ENCODE measurements at regions not wholly inside any gene's neighbourhood (a gene's known extent, or its start where the extent isn't known, plus 50 kb on each side); places are given as distances from the start of the nearest gene placed in this dataset.

DNA sequence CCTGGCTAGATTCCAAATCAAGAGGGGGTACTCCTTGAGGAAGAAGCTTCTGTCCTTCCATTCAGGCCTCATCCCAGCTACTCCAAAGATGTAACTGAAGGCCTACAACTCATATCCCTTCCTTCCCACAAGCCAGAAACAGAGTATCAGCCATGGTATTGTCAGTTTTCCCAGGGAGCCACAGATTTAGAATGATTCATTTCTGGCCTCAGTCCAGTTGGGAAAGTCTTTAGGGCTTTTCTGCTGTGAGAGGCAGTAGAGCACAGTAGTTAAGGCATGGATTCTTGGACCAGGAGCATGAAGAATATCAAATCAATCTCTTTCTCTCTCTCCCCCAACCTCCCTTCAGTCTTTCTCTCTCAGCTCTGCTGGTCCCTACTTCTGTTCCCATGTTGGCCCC is 505.0 kb downstream of the BCOR start:
- no peak for DNase-seq (ENCODE audit: low read depth, low spot score)

DNA sequence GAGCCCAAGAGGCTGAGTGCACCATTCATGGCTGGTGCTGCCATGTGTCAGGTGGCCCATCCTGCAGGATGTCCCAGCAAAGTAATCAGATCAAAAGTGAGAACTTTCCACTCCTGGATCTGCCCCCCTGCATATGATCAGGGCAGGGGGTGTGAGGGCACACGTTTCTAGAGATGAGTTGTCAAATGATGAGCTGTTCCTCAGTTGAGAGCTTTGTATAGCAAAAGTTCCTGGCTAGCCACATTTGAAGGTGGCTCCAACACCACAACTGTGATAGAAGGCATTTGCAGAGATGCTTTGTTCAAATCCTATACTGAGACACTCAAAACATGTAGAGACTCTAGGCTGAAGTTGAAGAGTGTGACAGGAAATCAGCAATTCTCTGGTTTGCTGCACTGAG is 501.8 kb downstream of the BCOR start:
- DNase-seq (ENCODE audit: low read depth, low spot score): no peak

DNA sequence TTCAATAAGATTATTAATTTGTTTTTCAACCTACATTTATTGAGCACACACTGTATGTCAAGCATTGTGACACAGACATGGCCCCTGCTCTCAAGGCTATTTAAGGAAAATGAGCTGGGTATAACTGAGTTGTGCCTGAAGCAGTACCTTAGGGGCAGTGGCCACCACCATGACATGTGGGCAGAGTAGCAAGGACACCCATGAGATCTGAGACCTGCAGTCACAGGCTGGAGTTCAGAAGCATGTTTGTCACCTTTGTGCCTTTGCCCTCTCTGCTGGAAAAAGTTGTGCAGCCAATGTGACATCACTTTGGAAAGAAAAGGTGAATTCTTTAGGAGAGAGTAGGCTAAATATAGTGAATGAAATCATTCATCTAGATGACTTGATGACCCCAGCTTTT is 501.3 kb downstream of the BCOR start:
- DNase-seq (ENCODE audit: low read depth, low spot score): no peak

DNA sequence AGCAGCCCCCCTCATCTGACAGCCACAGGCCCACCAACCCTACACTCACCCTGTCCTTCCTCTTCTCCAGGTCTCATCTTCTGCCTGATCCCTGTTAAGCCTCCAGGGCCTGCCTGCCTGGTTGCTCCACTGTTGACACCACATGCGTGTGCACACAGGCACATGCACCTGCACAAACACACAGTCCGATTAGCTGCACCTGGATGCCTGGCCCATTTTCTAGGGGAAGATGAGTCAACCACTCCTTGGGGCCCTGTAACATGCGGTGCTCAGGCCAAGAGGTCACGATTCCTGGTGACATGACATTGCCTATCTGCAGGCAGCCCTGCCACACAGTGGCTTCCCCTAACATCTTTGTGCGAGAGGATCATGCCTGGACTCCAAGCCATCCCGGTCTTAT is 498.4 kb downstream of the BCOR start:
- no peak for DNase-seq (ENCODE audit: low read depth, low spot score)

DNA sequence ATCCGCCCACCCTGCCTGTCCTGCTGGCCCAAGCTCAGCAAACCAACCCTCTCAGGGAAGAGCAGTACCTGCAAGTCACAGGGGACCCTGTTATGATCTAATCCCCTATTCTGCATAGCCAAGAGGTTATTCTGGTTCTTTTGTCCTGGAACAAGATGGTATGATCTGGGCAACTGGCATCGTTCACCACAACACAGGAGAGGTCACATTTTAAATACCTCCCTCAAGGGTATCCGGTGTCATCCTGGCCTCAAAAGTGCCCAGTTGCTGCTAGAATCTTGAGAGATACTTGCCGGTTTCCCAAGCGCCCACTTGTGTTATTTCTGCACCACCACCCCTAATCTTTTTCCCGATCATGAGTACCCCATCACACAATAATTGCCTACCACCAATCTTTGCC is 497.5 kb downstream of the BCOR start:
- DNase-seq (ENCODE audit: low read depth, low spot score): no peak

DNA sequence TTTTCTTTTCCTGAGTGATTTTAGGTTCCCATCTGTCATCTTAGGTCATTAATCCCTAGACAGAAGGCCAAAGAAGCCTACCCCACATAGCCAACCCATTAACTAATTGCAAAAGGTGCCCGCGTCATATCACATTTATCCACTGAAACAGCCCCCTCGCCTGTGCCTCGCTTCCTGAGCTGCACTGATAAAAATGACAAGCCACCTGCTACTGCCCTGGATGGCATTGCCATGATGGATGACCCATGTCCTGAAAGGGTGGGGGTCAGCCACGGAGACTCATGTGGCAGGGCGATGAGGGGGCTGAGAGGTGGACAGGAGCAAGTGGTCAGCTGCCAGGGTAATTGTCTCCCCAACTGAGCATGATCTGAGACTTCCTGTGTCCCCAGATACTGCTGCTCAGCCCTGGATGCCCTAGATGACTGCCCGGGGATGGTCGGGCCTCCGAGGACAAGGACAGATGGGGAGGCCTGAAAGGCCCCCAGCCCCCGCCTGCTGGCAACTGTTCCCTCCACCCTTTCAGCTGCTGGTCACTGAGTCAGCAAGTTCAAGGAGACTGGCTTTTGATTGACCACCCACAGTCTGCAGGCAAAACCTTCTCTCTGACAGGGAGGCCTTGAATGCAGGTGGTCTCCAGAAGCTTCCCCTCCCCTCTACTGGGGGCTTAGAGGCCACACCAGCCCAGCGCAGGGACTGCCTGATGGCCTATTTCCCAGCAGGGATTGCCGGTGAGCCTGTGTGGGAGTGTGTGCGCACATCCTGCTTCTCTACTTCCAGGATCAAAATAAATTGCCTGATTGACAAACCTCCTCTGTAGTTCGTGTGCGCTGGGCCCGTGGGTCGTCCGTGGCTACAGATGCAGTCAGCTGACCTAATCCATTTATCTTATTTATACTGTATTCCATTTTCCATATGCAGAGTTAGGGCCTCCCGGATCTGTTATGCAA is 496.3 kb downstream of the BCOR start:
- no peak for DNase-seq (ENCODE audit: low read depth, low spot score)

DNA sequence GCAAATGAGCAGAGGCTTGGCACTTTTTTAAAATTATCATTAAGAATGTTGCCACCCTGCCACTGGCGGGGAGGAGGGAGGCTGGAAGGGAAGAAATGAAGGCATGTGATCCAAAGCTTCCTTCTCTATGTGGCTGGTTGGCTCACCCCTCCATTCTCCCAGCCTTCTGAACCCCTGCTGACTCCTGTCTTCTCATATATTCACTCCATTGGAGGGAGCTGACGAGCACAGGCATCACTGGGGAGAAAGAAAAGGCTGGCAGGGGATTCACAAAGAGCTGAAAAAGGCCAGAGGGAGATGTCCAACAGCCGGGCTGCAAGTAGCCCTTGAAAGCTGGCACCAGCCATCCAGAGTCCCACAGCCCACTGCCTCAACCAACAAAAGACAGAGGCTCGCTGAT is 495.6 kb downstream of the BCOR start:
- no peak for DNase-seq (ENCODE audit: low read depth, low spot score)

DNA sequence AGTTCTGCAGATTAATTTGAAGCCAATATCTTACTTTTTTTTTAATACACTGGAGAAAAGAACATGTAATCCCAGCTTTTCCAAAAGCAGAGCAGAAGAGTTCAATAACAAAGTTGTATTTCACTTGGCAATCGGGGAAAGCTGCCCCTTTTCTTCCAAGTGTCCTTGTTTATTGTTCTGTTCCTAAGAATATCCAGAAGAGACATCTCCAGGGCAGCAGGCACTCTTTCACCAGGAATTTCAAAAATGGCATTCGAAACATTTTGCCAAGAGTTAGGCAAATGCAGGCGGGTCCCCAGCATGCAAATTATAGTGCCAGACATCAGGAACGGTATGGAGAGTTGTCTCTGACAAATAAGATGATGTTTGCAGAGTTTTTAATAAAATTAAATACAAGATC is 494.5 kb downstream of the BCOR start:
- no peak for DNase-seq (ENCODE audit: low read depth, low spot score)

DNA sequence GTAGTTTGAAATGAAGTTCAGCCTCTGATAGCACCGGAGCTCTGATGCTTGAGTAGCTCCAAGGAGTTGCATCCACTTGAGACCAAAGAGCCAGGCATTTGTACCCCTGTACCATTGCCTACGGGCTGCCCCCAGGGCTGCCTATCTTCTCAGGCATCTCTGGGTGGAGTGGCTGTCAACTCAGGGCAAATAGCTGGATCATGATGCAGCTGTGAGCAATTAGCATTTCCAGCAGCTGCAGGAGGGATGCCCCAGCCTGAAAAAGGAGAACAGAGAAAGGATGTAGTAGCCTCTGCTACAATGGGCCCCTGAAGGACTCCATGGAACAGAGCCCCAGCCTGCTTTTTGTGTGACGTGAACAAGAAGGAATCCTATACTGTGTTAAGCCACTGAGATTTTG is 492.6 kb downstream of the BCOR start:
- peak; percentile 87 for DNase-seq (ENCODE audit: low read depth, low spot score)

DNA sequence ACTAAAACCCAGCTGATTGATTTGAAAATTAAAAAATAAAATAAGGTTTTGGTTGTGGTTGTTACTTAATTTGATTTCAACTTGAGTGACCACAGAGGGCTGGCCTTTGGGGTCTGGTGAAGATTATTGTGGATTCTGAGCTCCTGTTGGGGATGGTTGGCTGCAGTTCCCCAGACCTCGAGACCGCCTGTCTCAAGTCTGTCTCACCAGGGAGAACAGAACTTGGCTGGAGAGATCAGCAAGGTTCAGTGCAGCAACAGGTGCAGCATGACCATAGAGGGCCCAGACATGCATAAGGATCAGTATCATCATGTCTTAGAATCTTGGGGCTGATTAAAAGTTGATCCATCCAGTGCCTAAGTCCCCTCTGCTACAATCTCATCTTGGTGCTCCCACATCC is 491.9 kb downstream of the BCOR start:
- DNase-seq (ENCODE audit: low read depth, low spot score): no peak

DNA sequence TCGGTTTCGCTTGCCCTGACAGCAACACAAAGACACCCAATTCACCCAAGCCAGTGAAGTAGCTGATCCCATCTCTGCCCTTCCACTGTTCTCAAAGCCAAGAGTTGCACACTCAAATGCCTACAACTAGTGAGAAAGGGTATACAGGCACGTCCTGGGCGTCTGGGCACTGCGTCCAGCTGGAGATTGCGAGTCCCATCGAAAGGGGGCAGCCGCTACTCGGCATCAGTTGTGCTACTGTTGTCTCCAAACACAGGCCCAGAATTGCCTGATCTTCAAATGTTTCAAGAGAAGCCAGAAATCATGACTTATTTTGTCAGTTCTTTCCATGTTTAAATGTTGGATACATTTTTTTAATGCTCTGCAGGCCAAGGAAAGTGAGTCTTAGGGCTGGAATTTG is 487.8 kb downstream of the BCOR start:
- no peak for DNase-seq (ENCODE audit: low read depth, low spot score)

DNA sequence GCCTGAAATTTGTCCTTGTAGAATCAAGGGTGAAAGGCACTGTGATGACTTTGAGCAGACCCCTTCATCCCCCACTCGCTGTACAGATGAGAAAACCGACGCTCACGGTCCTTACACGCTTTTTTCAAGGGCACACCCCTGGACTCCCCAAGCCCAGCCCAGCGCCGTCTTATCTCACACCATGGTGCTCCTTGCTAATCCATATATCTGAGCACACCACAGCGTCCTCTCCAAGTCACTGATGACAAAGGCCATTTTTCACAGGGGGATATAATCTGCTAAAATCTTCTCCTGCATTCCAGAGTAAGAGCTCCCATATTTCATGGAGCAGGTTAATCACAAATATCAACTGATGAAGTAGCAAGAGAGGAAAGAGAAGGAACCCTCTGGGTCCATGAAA is 486.3 kb downstream of the BCOR start:
- DNase-seq (ENCODE audit: low read depth, low spot score): no peak

DNA sequence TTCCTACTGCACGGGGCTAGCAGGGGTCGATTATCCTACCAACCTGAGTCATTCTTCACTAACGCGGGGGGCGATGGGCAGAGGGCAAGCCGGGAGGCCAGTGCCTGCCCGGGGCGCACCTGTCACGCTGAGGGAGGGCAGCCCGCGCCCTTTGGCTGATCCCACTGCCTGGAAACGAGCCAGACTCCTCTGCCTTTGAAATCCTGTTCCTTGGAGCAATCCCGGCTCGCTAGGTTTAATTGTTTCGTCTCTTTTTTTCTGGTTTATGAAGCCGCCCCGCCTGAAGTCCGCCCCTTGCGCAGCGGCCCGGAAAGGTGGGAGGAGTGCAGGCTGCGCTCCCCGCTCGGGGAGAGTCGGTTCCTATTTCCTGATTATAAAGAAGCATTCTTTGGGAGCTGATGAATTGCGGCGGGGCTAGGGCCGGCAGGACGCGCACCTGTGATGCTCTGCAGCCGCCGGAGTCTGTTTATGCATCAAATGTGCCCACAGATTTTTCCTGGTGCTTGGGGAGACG is 484.2 kb downstream of the BCOR start:
- peak; percentile 84 for DNase-seq (ENCODE audit: low read depth, low spot score)

DNA sequence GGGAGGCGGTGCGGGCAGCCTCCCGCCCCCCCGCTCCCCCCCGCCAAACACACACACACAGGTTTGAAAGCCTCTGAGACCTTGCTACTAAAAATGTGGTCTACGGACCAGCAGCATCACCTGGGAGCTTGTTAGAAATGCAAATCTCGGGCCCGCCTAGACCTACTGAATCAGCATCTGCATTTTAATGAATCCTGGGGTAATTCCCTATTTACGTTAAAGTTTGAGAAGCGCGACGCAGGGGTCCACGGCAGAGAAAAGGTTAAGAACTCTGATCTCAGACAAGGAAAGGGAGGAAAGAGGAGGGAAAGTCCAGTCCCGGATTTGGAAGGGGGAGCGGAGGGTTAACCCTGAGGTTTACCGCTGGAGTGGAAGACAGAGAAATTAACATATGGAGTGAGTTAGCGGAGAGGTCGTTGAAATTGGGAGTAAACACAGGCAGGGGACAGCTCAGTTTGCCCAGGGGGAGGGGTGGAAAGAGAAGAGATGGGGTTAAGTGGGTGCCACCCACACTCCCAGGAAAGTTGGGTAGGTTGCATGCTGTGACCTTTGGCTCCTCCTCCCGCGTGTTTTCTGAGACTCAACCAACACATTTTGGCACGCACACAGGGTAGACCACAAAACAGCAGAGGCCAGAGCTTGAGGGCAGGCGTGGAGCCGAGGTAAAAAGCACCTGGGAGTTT is 483.6 kb downstream of the BCOR start:
- peak; percentile 65 for DNase-seq (ENCODE audit: low read depth, low spot score)

DNA sequence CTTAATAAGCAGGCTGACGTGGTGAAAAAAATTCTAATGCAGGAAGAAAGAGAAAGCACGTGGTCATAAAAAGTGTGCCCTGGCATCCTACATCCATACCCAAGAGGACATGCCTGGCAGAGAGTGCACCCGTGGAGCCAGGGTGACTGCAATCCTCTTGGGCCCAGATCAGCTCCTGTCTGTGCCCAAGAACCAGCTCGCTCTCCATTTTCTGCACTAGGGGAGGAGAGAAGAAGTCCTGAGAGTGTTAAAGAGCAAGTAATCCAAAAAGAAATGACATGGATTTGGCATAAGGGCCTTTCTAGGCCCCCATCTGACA is 483.1 kb downstream of the BCOR start:
- DNase-seq (ENCODE audit: low read depth, low spot score): no peak

DNA sequence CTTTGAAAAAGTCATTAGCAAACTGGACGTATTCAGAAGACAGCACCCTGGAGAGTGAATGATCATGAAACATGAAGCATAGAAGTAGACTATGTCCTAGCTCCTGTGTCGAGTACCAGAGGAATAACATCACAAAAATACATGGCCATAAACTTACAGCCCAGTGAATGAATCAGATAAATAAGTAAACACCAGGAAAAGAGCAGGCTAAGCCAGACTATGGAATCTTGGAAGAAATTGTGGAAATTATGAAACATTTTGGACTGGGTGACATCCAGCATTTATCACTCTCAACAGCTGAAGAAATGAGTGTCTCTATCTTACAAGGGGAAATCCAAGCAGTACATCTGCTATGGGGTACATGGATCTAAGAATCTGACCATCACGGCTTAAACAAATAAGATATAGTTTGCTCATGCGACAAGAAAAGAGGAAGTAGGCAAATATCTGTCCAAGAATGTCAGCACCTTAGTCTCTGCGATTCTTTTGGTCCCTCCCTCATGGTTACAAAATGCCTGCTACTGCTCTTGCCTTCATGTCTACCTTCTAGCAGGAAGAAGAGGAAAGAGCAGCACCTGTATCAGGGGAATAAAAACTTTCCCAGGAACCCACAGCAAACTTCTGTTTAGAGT is 481.5 kb downstream of the BCOR start:
- no peak for DNase-seq (ENCODE audit: low read depth, low spot score)

DNA sequence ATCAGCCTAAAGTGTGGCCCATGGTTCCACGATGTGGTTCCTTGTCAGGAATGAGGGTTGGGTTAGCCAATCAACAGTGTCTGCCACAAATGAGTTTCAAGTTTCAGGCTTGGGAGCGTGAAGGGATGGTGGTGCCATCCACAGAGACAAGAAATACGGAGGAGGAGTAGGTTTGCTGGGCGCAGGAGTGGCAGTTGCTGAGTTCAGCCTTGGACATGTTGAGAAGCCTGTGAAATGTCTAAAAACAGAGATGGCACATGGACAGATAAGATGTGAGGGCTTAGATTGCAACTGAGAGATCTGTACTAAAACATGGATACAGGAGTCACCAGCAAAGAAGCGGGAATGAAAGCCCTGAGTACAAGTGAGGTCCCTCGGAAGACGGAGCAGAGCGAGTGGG is 481.0 kb downstream of the BCOR start:
- no peak for DNase-seq (ENCODE audit: low read depth, low spot score)

DNA sequence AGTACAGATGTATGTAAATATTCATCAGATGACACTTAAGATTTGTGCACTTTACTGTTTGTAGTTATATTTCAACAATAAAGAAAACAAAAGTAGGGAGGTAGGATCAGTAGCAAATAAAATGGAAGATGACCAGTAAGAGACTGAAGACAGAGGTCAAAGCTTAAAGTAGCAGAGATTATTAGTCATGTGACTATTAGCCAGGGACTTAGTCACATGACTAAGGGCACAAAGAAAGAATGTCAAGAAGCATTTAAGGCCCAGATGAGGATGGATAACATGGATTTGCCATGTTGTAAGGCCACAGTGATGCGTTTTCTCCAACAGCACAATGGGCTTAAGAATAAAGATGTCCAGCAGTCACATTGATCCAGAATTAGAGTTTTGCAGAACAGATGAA is 479.6 kb downstream of the BCOR start:
- DNase-seq (ENCODE audit: low read depth, low spot score): no peak

DNA sequence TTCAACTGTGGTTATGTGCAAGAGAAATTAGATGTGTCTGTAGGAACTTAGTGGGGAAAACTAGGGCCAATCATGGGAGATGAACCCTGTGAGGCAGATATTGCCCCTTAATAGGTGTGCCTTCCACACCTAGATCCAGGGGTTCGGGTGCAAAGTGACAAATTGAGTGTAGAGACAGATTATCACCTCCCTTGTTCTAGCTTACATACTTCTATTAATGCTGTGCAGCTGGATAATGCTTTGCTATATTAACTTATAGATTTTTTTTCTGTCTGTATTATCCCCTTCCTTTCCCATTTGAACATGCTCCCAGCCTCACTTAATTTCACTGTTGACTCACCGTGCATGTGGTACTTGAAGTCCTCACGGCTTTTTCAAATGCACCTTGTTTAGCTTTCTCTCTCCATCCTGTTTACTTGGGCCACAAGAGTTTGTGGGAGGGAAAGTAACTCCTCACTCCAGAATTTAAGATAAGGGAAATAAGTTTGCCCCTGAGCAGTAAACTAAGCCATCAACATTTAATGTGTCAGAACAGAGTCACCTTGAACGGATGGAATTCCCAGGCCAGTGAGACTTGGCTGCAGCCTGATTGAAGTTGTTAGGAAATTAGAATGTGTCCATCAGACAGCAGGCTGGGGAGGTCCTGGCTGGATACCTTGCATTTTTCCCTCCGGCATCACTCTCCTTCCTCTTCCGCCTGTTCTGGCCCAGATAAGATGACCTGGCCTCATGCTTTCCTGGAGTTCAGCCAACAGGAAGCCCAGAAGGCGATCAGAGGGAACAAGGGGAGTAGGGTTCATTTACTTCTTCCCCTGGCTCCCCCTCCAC is 478.4 kb downstream of the BCOR start:
- peak; percentile 79 for DNase-seq (ENCODE audit: low read depth, low spot score)

DNA sequence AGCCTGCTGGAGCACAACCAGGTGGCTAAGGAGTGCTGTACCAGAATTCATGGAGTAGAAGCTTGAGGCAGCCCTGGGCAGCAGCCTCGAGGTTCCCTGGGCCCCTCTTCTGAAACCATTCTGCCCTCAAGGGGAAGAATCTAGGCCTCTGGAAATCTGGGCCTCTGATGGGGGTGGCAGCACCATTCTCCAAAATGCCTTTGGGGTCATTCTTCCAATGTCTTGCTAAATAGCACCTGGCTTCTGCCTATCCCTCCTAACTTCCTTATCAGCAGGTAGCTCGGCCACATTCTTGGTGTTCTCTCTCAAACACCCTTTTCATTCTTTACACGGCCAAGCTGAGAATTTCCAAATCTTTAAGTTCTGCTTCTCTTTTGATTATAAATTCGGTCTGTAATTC is 473.6 kb downstream of the BCOR start:
- DNase-seq (ENCODE audit: low read depth, low spot score): peak; percentile 65

DNA sequence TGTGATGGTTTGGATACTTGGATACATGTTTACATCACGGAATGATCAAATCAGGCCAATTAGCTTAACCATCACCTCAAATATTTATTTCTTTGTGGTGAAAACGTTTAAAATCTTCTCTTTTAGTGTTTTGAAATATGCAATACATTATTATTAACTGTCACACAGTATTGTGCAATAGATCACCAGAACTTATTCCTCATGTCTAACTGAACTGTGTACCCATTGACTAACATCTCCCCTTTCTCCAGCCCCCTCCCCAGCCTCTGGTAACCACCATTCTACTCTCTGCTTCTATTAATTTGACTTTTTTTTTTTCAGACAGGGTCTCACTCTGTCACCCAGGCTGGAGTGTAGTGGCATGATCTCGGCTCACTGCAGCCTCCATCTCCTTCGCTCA is 471.9 kb downstream of the BCOR start:
- no peak for DNase-seq (ENCODE audit: low read depth, low spot score)

DNA sequence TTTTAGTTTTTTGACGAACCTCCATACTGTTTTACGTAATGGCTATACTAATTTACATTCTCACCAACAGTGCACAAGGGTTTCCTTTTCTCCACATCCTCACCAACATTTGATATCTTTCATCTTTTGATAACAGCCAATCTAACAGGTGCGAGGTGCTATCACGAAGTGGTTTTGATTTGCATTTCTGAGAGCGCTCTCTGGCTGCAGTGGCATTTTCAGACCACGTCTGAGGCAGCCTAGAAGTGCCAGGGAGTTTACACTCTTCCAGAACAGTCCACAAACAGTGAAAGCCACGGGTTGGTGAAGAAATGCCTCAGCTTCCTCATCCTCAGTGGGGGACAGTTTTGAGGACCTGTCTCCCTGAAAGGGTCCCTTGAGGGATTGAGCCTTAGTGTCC is 471.0 kb downstream of the BCOR start:
- DNase-seq (ENCODE audit: low read depth, low spot score): no peak

Measured in ELF-1 (cell line).